Hematopoietic multipotent progenitor cell treated with erythropoietin and hydrocortisone succinate and interleukin-3 and kit ligand, for 15 days (in vitro differentiated cells): ENCODE measurements at regions not wholly inside any gene's neighbourhood (a gene's known extent, or its start where the extent isn't known, plus 50 kb on each side); places are given as distances from the start of the nearest gene placed in this dataset.

Source experiments
- DNase-seq: peaks from one replicate; pipeline ENCODE4 v3.0.0-alpha.2; 2015; ENCODE audit warnings: low spot score

DNA sequence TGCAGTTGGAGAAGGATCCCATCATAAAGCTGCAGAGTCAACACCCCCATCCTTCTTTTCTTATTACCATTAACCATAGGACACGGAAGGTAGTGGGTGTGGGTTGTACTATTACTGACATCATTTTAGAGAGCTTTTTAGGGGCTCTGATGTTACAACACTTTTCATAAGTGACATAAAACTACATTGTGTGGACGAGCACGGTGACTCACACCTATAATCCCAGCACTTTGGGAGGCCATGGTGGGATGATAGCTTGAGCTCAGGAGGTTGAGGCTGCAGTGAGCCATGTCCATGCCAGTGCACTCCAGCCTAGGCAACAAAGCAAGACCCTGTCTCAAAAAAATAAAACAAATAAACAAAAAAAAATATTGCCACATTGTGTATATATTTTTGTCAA, 167.1 kb downstream of the DUSP6 start:
- no peak for DNase-seq

DNA sequence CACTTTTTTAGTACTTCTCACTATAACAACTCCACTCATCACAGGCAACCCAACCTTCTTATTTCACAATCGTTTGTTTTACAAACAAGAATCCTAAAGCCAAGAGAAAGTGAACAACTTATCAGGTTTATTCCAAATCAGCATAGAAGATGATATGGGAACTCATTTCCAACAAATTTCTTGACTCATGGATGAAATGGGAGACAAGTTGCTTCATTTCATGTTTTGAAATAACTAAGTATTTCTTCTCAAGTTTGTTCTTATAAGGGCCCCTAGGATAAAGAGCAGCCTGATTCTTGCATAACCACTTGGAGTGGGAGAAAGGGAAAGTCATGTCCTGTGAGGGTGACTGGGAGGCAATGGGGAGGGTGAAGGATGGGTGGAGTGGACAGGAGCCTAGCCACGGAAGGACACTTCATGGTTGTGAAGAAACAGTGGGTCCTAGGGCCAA, 168.3 kb downstream of the DUSP6 start:
- no peak for DNase-seq

- no peak for DNase-seq
These were observed 170.9 kb downstream of the DUSP6 start for GRCh38 chr12:89181271-89181920.

GRCh38 chr12:89180496-89180895, 171.8 kb downstream of the DUSP6 start:
- no peak for DNase-seq

GRCh38 chr12:89179983-89180382, 172.3 kb downstream of the DUSP6 start:
- DNase-seq, result no peak

DNA sequence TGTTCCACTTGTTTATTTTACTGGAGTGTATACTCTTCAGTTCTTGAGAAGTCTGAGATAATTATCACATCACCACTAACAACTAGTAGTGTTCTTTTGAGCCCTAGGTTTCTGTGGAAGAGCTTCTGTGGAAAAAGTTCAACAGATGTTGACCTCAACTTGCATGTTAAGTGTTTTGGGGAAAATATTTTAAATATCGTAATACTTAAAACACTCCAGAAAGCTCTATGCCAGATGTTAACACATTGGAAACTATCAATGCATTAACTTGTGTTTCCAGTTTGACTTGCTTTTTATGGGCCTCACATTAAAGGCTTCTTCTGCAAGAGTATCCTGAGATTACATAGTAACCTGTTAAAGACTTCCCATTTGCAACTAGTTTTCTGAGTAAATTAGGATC, 173.1 kb downstream of the DUSP6 start:
- no peak for DNase-seq

GRCh38 chr12:89177802-89178395, 174.4 kb downstream of the DUSP6 start:
- DNase-seq, result no peak

DNA sequence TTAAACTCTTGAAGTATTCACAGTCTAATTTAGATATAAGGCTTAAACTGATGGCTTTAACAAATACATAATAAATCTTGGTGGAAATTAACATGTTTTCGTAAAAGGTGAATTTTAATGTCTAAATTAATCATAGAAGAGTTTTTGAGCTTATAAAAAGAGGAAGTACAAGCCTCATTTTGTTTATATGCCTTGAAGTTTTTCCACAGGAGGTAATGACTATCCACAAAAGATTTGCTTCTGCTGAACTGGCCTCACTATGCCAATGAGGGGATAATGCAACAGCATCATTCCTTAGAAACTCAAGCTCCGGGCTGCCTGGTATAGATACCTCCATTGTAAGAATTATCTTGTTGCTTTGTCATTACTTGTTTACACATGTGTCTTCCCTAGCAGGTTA, 175.6 kb downstream of the DUSP6 start:
- DNase-seq, result no peak

- no peak for DNase-seq
These were observed 178.6 kb downstream of the DUSP6 start for GRCh38 chr12:89173678-89174077.

DNA sequence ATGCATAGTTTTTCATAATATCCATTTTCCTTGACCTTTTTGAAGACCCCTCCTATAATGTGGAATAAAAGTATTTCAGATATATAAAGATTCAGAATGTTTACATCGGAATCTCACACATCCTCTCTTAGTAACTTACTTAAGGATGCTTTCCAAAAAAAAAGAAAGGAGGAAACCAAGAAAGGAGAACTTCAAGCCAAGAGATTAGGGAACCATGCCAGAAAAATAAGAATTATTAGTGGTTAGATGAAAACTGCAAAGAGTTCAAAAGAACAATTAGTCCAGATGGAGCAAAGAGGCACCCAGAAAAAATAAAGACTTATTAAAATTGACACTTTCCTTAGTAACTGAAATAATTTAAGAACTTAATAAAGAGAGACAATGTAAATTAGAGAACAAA, 179.2 kb downstream of the DUSP6 start:
- DNase-seq, result no peak

DNA sequence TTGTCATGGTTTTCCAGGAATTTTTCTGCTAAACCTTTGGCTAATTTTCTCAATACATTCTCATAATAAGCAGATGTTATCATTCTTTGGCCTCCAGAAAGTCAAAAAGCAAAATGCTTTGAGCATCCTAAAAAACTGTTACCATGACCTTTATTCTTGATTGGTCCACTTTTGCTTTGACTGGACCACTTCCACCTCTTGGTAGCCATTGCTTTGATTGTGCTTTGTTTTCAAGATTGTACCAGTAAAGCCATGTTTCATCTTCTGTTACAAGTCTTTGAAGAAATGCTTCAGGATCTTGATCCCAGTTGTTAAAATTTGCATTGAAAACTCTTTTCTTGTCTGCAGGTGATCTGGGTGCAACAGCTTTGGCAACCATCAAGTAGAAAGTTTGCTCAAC, 180.1 kb downstream of the DUSP6 start:
- DNase-seq, result no peak

- DNase-seq, result no peak
These were observed 183.0 kb downstream of the DUSP6 start for GRCh38 chr12:89169321-89169720.

GRCh38 chr12:89167986-89168385, 184.3 kb downstream of the DUSP6 start:
- DNase-seq, result no peak

DNA sequence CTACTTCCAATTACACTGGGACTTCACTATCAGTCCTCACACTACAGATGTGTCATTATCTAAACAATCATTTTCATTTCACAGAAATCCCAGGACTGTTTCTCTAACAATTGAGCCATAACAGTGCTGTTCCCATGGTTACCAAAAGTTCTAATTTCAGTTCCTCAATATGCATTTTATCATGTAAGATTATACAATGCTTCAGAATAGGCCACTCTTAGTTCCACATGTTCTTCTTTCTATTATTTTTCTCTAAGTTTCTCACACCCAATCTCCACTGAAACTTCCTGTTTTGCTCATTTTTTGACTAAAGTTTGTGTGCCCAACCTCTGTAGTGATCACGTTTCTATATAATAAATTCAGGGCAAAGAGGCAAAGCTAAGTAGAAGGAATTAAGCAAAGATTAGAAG, 185.8 kb downstream of the DUSP6 start:
- no peak for DNase-seq

GRCh38 chr12:89166121-89166520, 186.2 kb downstream of the DUSP6 start:
- no peak for DNase-seq

DNA sequence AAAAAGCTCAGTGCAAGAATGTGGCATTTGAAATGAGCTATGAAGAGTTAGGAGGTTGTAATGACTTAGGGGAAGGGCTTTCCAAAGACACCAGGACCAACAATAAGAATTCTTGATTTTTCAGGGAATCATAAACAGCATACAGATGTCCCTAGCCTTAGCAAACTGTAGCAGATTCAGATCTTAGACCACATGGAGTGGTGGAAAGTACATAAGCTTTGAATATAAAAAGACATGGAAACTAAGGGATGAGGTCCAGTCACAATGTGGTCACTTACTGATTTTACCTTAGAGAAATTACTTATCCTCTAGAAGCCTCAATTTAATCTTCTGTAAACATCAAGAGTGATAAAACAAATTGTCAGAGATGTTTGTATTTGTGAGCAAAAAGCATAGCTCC, 186.6 kb downstream of the DUSP6 start:
- no peak for DNase-seq

DNA sequence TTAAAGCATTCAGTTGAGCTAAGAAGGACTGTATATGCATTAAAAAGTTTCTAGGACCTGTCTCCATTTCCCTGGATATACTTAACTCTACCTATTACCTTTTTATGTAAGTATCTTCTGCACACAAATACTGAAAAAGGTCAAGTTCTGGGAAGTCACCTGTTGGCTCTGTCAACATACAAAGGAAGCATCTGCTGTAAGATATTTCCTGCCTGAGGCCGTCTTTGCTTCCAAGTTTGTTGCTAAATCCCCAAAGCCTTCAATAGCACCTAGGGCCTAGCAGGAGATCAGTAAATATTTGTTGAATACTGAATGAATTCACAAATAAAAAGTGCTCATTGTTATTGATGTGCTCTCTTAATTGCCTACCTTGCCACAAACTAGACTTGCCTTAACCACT, 188.4 kb downstream of the DUSP6 start:
- no peak for DNase-seq

DNA sequence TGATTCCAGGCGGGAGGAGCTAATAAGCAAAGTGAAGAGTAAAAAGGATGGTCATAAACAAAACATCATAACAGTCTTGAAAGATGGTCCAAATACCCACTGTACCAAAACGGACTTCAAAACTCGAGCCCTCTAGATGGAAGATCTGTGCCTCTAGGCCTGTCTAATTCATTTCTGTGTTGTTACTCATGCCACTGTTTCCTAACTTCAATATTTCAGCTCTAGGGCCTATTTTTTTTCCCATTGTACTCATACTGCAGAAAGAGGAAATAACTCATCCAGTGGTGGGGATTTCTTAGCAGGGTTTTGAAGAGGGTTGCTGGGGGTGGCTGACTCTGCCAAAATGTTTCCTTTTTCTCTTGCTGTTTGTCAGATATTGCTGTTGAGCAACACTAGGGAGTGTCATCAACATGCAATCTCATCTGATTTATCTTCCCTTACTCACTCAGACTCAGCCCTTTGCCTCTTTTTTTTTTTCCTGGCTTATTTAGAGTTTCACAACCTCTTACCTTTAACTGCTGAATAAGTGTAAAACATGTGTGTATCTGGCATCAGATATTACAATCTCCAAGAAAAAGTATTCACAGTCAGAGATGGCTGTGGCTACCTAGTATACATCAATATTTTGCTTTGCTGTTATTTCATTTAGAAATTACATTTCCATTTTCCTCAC, 189.6 kb downstream of the DUSP6 start:
- no peak for DNase-seq

GRCh38 chr12:89161557-89161956, 190.7 kb downstream of the DUSP6 start:
- DNase-seq, result no peak

- no peak for DNase-seq
These were observed 191.6 kb downstream of the DUSP6 start for GRCh38 chr12:89160716-89161123.

- no peak for DNase-seq
These were observed 194.9 kb downstream of the DUSP6 start for GRCh38 chr12:89157413-89157812.

GRCh38 chr12:89156862-89157262, 195.4 kb downstream of the DUSP6 start:
- DNase-seq, result no peak

DNA sequence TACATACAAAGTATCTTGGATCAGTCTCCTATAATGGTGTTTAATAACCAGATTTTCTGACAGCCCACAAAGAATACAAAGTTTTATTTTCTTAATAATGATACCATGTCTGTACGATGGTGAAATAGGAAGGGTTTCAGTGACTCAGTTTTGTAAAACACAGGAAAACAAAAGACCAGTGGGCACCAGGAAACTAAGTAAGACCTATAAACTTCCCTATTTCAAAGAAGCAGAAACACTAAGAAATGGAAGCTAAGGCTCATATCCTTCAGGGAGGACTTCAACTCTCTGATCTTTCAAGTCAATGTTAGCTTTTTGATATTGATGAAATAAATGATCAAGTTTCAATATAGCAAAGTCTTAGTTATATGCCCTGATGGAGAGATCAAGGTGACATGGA, 196.0 kb downstream of the DUSP6 start:
- no peak for DNase-seq

DNA sequence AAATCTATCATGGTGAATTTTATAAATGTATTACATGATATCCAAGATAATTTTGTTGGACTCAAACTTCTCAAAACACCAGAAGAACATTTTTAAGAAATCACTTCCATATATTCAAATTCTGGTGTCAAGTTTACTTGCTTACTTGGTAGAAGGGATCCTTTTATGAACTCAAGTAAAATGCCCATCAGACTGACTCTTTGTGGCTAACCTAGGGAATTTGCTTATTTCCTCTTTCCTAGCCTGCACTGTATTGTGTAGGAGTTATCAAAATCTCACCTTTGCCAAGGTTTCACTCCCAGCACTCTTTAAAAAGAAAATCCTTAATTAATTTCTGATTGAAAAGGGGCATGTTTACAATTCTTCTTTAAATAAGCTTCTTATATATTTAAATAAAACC, 196.5 kb downstream of the DUSP6 start:
- DNase-seq, result no peak
